GM21786 (cell line): ENCODE measurements at regions not wholly inside any gene's neighbourhood (a gene's known extent, or its start where the extent isn't known, plus 50 kb on each side); places are given as distances from the start of the nearest gene placed in this dataset.

ENCODE experiments used
- ATAC-seq: cut with Tn5 transposase; IDR thresholded peaks from one replicate; pipeline ENCODE4 v1.9.1; 2021; ENCODE audit not compliant: unreplicated experiment

DNA sequence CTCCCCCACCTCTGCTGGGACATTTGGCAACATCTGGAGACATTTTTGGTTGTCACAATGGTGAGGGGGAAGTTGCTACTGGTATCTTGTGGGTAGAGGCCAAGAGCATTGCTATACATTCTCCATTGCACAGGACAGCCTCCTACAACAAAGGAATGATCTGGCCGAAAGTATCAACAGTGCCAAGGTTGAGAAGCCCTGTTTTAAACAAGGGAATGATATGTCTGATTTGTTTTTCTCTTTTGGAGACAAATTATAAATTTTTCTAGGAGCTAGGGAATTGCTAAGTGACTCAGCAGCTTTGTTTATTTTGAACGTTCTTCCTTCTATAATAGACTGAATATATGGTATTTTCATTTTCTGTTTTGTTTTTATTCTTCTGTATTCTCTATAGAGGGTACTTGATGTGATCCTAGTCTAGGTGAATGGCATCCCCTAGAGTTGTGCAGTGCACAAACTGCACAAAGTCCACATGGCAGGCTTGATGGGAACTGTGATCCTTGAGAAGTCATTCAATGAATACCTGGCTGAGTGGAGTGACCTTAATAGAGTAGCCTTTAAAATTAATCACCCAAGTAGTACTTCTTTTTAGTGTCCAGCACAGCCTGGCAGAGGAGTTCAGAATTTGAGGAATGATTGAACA lies 288.6 kb upstream of the USP24 start:
- no peak for ATAC-seq

DNA sequence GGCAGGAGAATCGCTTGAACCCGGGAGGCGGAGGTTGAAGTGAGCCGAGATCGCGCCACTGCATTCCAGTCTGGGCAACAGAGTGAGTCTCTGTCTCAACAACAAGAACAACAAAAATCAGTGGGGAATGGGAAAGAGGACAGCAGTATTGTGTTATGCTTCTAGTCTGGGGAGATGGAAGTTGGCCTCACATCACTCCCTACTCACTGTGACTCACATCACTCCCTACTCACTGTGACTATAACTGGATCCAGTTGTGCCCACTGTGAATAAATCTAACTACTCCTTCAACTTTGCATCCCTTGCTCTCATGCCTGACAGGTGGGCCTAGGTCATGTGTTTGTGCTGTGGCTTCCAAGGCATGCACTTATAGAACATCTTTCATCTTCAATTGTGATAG lies 285.4 kb upstream of the USP24 start:
- ATAC-seq: no peak

DNA sequence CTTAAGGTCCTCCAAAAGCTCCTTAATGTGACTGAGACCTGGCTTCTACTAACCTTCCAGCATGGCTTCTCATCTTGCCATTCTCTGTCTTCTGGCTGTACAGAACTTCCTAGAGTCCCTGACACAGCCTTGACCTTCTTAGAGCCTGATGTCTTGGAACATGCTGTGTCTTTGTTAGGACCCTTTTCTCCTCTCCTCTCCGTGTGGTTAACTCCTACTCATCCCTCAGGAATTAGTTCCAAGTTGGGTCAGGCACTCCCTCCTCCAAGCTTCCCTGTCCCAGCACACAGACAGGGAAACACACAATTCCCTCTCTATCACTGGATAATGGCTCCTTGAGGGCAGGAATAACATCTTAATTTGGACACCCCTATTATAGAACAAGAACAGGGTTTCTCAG lies 275.4 kb upstream of the USP24 start:
- ATAC-seq: no peak

DNA sequence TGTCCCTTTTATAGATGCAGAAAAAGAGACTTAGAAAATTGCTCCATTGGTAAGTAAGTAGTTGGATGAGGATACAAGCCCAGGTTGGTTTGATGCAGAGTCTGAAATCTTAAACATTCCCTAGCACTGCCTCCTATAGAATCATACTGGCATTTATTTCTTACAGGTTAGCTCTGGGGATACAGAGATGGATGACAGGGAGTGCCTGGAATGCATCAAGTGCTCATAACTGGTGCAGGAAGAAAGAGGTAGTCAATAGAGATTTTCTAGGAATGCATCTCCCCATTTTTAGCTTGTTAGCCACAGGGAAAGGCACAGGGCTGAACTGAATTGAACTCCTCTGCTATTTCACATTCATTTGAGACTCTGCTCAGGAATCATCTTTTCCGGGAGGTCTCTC lies 269.0 kb upstream of the USP24 start:
- no peak for ATAC-seq

DNA sequence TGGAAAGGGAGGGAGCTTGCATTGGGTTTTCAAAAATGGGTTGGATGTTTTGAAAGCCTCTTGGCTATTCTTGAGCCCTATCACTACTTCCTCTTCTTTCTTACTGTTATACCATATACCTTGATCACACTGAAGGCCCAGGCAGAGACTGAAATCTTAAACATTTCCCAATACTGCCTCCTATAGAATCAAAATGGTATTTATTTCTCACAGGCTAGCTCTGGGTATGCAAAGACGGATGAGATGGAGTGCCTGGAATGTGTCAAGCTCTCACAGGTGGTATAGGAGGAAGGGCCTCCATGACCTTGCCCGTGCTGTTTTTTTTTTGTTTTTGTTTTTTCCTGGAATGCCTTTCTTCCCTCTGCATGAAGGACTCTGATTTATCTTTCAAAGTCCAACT lies 268.4 kb upstream of the USP24 start:
- ATAC-seq: no peak

DNA sequence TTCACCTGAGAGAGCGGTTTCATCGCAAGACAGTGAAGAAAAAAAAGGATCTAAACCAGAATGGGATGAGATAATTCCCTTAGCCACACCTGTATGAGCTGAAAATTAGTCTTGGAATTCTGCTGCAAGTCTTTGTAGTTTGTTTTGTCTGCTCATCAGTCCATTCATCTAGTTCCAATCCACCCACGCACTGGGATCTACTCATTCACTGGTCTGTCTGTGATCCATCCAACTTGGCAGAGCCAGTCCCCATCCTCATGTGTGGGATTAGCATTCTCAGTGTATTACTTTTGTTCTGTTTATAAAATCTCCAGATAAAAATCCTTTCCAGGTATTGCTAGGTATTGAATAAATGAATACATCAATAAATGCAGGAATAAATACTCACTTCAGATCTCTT lies 266.5 kb upstream of the USP24 start:
- no peak for ATAC-seq

DNA sequence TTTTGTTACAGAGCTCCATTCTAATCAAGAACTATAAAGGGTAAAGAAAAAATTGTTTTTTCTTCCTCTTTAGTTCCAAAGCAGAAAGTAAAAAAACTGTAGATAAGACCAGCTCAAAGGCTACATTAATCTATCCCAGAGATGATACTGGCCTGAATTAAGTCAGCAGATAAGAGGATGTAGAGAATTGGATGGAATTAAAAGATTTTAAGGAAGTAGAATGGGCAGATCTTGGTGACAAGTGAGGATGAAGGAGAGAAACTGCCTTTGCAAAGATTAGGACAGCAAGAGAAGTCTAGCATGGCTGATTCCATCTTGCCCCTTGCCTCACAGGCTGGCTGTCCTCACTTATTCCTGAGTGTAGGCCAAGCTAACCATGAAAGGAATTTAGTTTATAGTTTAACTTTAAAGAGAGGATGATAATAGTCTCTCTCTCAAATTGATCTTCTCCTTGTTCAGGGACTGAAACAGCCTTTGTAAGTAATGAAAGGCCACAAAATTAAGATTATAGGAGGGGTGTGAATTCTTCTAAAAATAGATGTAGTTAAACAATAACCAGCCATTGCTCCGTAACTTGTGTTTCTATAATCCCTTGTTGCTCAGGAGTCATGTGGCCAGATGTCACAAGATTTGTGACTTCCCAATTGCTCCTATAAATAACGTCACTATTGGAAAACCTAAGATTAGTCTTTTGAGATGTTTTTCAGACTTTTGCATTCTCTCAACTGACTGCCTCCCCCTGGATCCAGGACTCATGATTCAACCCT lies 265.0 kb upstream of the USP24 start:
- ATAC-seq: no peak

DNA sequence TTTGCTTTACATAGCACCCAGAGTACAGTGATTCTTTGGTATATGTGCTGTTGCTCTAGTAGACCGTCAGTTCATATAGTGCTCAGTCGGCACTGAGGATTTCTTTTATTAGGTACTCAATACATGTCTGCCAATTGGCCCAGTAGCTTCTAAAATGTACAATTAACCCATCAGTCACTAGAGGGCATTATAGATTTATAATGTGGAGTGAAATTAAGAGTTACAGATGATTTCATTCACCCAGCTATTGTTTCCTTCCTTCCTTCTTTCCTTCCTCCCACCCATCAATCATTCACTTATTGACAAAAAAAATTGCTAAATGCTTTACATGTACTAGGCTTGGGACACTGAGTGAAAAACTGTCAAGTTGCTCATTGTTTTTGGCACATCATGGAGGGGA lies 263.6 kb upstream of the USP24 start:
- no peak for ATAC-seq

DNA sequence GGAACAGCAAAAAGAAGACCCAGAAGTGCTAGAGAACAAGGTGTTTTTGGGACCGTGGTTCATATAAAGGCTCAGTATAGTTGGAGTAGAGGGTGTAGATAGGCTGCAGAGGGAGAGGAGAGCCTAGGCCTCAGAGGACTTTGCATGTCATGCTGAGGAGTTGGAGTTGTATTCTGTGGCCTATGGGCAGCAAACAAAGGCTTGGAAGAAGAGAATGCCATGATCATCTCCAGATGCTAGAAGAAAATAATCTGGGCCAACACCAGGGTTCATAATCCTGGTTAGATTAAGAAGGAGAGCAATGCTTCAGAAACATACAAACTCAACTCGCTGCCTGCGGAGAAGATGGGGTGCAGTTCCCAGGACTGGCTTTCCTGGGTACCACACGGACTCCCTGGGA lies 262.8 kb upstream of the USP24 start:
- no peak for ATAC-seq

DNA sequence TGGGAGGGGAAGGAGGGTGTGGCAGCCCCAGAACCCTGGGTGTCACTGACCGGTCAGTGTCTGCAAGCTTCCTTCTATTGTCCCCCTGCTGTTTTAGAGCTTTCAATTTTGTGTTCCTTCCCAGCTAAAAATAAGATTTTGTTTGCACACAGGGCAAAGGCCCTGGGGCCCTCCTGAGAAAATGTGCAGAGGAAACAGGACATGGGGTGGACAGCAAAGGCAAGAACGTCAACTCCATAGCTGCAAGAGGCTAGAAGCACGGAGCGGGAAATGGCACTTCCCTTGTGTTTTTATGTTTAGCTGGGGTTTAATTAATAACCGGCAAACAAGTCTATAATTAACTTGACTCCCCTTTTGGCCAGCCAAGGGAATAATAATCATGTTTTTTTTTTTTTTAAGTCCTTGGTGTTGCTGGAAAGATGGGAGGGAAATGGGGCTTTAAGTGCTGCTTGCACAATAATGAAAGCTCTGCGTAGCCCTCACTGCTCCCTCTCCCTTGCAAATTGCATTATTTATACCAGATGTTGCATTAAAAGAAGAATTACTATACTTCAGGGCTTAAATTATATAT lies 261.4 kb upstream of the USP24 start:
- no peak for ATAC-seq

DNA sequence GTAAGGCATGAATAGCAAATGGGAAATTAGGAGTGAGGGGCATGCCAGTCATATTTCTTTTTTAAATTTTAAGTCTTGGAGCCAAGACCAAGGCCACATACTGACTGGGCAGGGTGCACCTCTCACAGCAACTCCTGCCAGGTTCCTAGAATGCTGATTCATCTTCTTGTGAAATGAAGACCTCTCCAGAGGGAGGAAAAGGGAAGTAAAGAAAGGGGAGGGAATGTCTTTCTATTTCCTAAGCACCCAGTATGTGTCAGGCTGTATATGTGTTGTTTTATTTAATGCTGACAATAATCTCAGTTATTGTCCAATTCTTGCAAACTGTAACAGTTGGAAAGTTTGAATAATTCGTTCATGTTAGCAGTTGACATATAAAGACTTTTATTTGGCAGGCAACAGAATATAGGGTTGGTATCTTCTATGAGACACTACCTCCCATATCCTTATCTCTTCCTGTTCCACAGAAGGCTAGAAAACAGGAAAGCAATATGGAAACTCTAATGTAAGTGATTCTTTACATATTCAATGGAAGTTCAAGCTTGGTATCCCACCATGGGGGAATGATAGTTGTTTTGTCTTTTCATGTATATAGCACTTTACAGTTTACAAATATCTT lies 259.1 kb upstream of the USP24 start:
- no peak for ATAC-seq

DNA sequence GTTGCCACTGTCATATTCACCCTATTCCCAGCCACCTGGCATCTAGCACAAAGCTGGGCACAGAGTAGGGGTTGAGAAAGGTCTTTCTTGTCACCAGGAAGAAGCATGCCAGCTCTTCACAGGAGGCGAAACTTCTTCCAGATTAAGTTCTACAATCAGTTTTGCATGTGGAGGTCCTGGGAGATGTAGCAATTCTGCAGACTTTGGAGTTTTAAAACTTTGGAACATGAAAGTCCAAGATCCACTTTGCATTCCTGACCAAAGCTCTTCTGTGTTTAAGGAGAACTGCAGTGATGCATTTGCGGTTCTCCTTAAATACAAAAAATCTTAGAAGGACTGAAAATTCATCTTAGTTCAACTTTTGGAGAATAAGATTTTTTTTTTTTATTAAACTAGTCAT lies 258.5 kb upstream of the USP24 start:
- no peak for ATAC-seq

DNA sequence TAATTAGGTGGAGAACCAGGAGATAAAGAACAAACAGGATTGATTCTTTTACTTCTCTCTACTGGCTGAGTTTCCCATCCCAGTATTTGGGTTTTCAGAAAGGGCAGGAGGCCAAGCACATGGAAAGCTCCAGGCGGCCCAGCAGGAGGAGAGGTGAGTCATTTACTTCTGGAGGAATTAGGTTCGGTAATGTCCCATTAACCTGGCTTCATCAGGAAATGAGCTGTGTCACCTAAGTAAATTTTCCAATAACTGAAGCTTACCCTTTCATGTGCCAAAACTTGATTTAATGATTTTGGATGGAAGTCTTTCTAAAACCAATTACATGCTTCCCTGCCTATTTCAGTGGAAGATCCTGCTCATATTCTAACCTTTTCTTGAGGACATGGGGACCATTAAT lies 257.6 kb upstream of the USP24 start:
- ATAC-seq: no peak

DNA sequence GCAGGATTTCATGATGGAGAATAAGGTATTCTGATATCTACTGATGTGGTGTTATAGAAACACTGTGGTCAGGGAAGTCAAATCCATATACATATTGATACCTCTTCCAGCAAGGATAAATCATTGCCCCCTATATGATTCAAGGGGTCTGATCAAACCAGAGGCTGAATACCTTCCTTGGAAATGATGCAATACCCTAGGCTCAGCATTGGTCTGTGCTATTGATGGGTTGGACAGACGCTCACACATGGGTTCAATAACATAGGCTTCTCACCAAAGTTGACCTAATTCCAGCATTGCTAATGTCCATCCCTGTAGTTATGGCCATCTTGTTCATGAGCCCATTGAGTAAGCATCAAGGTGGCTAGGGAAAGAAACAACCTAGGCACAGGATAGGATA lies 257.0 kb upstream of the USP24 start:
- ATAC-seq: no peak

DNA sequence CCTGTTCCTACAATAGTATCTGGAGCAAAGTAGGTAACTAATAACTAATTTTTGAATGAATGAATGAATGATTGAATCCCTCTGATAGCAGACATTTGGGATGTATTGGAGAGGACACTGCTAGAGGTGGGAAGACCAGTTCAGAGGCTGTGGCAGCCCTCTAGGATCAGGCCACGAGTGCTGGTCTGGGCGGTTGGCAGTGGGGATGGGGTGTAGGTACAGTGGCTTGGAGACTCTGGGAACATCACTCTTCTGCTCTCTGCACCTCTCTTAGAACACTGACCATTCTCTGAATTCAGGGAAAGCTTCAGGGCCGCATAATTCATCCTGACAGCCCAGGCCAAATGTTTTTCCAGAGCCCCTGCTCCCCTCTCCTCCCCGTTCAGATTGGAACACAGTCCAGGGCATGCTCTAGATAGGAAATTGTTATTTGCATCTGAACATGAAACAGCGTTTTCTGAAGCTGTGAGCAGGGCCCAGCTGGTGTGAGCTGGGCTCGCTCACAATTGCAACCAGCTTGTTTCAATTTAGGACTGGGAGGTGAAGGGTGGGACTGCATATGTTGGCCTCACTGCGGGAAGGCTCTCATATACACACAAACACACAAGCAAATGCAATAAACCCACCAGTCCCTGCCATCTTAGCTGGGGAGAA lies 253.1 kb upstream of the USP24 start:
- no peak for ATAC-seq

DNA sequence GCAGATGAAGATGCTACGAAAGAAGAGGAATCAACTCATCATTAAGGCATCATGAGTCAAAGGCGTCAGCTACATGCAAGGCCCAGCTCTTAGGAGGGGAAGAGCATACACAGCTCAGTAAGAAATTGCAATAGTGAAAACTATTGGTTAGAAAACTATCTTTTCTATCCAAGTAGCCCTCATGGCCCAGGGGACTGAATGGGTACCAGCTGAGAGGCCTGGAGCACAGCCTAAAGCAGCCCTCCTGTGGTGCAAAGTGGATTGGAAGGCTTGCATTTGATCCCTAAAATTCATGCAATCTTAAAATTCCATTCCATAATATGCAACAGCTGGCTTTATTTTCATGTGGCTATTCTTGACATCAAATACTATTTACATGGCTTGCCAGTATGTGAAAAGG lies 251.8 kb upstream of the USP24 start:
- no peak for ATAC-seq

DNA sequence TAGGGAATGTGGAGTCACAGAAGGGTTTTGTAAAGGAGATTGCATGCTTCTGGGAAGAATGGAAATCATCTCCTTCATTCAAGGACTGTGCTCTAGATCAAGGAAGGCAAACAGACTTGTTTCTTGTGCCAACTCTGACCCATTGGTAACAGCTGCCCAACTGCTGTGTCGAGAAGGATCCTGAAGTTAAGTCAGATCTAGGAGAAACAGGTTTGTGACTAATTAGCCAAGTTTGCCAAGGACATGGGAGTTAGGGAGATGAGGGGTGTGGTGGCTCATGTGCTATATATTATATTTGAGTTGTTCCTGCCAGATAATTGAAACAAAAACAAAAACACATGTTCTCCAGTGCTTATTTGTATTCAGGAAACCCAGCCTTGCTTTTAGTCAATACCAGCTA lies 251.2 kb upstream of the USP24 start:
- ATAC-seq: no peak

DNA sequence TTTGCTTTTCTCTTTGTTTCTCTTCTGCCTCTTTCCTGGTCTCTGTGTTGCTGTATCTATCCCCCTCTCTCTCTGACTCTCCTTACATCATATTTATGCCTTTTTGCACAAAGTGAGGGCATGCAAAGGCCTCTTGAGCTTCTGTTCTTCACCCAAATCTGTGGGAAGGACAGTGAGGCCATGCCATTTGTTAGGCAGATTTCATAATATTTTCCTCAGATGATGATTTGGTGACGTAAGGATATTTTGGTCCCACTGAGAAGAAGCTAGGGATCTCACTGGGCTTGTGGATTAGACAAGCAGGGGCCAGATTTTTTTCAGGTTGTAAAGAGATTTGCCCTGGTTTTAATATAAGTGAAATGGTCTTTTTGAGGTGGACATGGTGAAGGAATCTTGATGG lies 249.4 kb upstream of the USP24 start:
- no peak for ATAC-seq

DNA sequence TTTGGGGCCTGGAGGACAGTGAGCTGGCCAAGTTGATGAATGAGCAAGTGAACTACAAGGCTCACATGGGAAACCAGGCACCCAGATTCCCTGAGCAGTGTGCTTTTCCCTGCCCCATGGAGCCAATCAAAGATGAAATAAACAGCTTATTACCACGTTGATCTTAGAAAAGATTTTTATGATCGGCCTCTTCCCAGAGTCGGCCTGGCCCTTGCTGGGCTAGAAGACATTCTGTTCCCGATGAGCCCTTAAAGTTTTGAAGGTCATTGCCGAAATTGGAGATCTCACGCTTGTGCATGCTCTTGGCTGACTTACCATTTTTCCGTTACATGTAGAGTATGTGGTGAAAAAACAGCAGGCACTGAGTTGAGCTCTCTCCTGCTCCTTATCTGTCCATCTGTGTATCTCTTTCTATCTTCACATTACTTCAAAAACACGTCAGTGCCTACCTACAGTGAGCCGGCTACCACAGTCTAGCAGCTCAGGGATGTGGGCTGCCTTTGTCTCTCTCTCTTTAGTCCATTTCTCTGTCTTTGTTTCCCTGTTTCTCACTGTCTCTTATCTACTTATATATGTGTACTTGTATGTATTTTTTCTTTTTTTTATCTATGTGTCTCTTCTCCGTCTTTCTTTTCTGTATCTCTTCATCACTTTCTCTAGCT lies 248.8 kb upstream of the USP24 start:
- no peak for ATAC-seq

DNA sequence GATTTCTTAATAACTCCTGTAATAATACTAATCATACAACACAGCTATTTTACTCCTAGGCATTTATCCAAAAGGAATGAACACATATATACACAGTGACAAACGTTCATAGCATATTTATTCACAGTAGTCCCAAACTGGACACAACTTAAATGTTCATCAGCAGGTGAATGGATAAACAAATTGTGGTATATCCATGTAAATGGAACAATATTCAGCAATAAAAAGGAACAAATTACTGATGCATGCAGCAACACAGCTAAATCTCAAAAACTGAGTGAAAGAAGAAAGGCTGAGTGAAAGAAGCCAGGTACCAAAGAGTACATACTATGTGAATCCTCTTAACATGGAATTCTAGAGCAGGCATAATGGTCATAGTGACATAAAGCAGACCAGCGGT lies 242.7 kb upstream of the USP24 start:
- ATAC-seq: no peak

DNA sequence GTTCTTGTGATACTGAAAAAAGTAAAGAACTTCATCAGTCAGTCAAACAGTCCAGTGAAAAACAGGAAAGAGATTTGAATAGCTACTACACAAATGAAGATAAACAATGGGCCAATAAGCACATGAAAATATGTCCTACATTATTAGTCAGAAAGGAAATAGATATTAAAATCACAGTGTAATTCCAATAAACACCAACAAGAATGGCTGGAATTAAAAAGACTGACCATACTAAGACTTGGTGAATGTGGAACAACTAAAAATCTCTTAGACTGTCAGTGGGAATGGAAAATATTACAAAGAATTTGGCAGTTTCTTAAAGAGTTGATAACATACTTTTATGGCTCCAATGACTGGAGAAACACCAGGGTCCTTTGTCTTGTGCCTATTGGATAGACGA lies 241.8 kb upstream of the USP24 start:
- no peak for ATAC-seq
